Neural crest cell (in vitro differentiated cells): ENCODE measurements at regions not wholly inside any gene's neighbourhood (a gene's known extent, or its start where the extent isn't known, plus 50 kb on each side); places are given as distances from the start of the nearest gene placed in this dataset.

ENCODE experiments used
- DNase-seq: peaks from one replicate; pipeline ENCODE4 v3.0.0; 2021; ENCODE audit warnings: low read depth, mixed read lengths, low spot score
- H3K27ac Mint-ChIP-seq: one replicate; pipeline ENCODE4 v1.8.0; 2021; ENCODE audit warnings: mild to moderate bottlenecking, mixed read lengths; ENCODE audit not compliant: unreplicated experiment
- H3K27me3 Mint-ChIP-seq: 2 replicates; pipeline ENCODE4 v1.8.0; 2021; ENCODE audit warnings: low read depth, mild to moderate bottlenecking, mixed read lengths
- H3K36me3 Mint-ChIP-seq: 2 replicates; pipeline ENCODE4 v1.8.0; 2021; ENCODE audit warnings: low read depth, mild to moderate bottlenecking, mixed read lengths
- H3K4me1 Mint-ChIP-seq: 2 replicates; pipeline ENCODE4 v1.8.0; 2021; ENCODE audit warnings: mixed read lengths
- H3K4me3 Mint-ChIP-seq: one replicate; pipeline ENCODE4 v1.8.0; 2021; ENCODE audit warnings: mild to moderate bottlenecking, mixed read lengths
- H3K9me3 Mint-ChIP-seq: 2 replicates; pipeline ENCODE4 v1.8.0; 2021; ENCODE audit warnings: mixed read lengths
- TF ChIP-seq, protein P1 (sequence below): fragments of 200-600 bp; sonication (generic); conservative IDR thresholded peaks from 2 replicates; pipeline ENCODE4 v1.5.0; 2021; ENCODE audit warnings: antibody characterized with exemption, mild to moderate bottlenecking

GRCh38 chr11:45036733-45037132, 86.0 kb upstream of the TP53I11 start:
- Mint-ChIP-seq H3K4me1 (no peaks in the 10 kb centered on the region), H3K36me3 (no peaks in the 10 kb centered on the region), H3K9me3 (peaks cover 7% of the 10 kb centered on the region), H3K27ac (no peak overlapping the region), H3K4me3 (no peak overlapping the region), H3K27me3 (peaks cover 5% of the 10 kb centered on the region)
- no peak for DNase-seq
- TF ChIP-seq, protein P1, sequence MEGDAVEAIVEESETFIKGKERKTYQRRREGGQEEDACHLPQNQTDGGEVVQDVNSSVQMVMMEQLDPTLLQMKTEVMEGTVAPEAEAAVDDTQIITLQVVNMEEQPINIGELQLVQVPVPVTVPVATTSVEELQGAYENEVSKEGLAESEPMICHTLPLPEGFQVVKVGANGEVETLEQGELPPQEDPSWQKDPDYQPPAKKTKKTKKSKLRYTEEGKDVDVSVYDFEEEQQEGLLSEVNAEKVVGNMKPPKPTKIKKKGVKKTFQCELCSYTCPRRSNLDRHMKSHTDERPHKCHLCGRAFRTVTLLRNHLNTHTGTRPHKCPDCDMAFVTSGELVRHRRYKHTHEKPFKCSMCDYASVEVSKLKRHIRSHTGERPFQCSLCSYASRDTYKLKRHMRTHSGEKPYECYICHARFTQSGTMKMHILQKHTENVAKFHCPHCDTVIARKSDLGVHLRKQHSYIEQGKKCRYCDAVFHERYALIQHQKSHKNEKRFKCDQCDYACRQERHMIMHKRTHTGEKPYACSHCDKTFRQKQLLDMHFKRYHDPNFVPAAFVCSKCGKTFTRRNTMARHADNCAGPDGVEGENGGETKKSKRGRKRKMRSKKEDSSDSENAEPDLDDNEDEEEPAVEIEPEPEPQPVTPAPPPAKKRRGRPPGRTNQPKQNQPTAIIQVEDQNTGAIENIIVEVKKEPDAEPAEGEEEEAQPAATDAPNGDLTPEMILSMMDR: no peak

GRCh38 chr11:45037434-45038005, 86.8 kb upstream of the TP53I11 start:
- no peak overlapping the region for H3K27ac Mint-ChIP-seq
- peaks cover 2% of the 10 kb centered on the region for H3K27me3 Mint-ChIP-seq
- no peaks in the 10 kb centered on the region for H3K36me3 Mint-ChIP-seq
- peaks cover 7% of the 10 kb centered on the region for H3K9me3 Mint-ChIP-seq
- H3K4me3 Mint-ChIP-seq: no peak overlapping the region
- no peak for DNase-seq
- H3K4me1 Mint-ChIP-seq: no peaks in the 10 kb centered on the region
- TF ChIP-seq, protein P1: no peak

- Mint-ChIP-seq H3K27ac (no peak overlapping the region), H3K9me3 (peaks cover 7% of the 10 kb centered on the region), H3K4me3 (no peak overlapping the region), H3K4me1 (no peaks in the 10 kb centered on the region), H3K36me3 (no peaks in the 10 kb centered on the region), H3K27me3 (no peaks in the 10 kb centered on the region)
- DNase-seq: no peak
- TF ChIP-seq, protein P1: no peak
Measured at GRCh38 chr11:45038923-45039322, 88.2 kb upstream of the TP53I11 start.

DNA sequence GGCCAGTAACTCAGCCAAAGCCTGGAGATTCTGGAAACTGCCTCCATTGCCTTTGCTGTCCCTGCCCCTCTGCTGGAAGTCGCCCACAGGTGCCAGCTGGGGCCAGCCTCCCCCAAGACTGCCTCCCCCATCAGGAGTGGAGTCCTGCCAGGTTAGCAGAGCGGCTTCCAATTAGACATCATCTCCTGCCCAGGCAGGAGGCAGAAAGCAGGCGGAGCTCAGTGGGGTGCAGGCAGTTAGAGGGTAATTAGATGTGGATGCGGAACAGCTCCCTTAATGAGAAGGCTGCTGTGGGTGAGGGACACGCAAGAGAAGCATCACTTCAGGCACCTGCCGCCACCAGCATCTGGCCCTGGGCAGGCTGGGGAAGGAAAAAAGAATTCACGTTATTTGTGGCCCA, 90.9 kb upstream of the TP53I11 start:
- TF ChIP-seq, protein P1: no peak
- DNase-seq: no peak
- Mint-ChIP-seq H3K9me3 (peaks cover 7% of the 10 kb centered on the region), H3K27me3 (peaks cover 3% of the 10 kb centered on the region), H3K36me3 (no peaks in the 10 kb centered on the region), H3K27ac (no peak overlapping the region), H3K4me1 (peaks cover 6% of the 10 kb centered on the region), H3K4me3 (no peak overlapping the region)

DNA sequence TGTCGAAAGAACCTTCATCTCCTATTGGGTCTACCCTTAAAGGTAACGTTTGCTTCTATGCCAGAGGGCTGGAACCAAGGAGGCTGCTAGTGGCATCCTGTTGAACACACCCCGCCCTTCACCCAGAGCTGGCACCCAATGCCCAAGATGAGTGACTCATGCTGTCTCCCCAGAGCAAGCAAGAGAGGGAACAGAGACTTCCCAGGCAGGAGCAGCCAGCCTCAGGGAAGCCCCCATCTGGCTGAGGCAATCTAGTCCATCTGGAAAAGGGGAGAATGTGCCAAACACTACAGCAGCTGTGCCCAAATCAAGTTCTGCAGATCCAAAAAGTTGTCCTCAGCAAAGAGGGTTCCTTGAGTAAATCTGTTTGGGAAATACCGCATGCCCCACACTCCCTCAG, 91.9 kb upstream of the TP53I11 start:
- Mint-ChIP-seq H3K27me3 (peaks cover 3% of the 10 kb centered on the region), H3K36me3 (no peaks in the 10 kb centered on the region), H3K27ac (no peak overlapping the region), H3K9me3 (peaks cover 7% of the 10 kb centered on the region), H3K4me1 (peaks cover 6% of the 10 kb centered on the region), H3K4me3 (no peak overlapping the region)
- TF ChIP-seq, protein P1: no peak
- DNase-seq: no peak
